Upper lobe of right lung (tissue), 1 donor: ENCODE measurements at regions not wholly inside any gene's neighbourhood (a gene's known extent, or its start where the extent isn't known, plus 50 kb on each side); places are given as distances from the start of the nearest gene placed in this dataset.

Experiments used
- ATAC-seq: fragments of 200-7000 bp; cut with Tn5 transposase; one replicate; pipeline ENCODE4 v1.9.1; 2020; ENCODE audit warnings: mild to moderate bottlenecking, moderate library complexity
- DNase-seq: peaks from one replicate; pipeline ENCODE4 v3.0.0-alpha.2; 2020
- H3K27ac ChIP-seq: fragments of 200-600 bp; one replicate; pipeline ENCODE4 v1.8.0; 2022
- H3K27me3 ChIP-seq: fragments of 200-600 bp; one replicate; pipeline ENCODE4 v1.8.0; 2022; ENCODE audit warnings: mild to moderate bottlenecking
- H3K36me3 ChIP-seq: fragments of 200-600 bp; one replicate; pipeline ENCODE4 v1.8.0; 2022
- H3K4me1 ChIP-seq: fragments of 200-600 bp; one replicate; pipeline ENCODE4 v1.8.0; 2022
- H3K4me3 ChIP-seq: fragments of 200-600 bp; one replicate; pipeline ENCODE4 v1.8.0; 2022; ENCODE audit warnings: mild to moderate bottlenecking
- H3K9me3 ChIP-seq: fragments of 200-600 bp; one replicate; pipeline ENCODE4 v1.8.0; 2022
- CTCF ChIP-seq: fragments of 200-600 bp; IDR thresholded peaks from one replicate; pipeline ENCODE4 v1.8.0; 2022; ENCODE audit warnings: antibody characterized with exemption
- intact Hi-C: fragments of 100-400 bp; cut with DNase I; formaldehyde crosslinking; loops from one replicate; pipeline ENCODE4 v1.11.0; 2022
- donor health status: DM: no; HTN: yes; CAD: no; lungs with severe emphysema.

GRCh38 chr6:154649721-154650120 is 83.5 kb upstream of the SCAF8 start:
- TF ChIP-seq CTCF = no peak
- intact Hi-C loops = no loop called here
- Histone ChIP-seq H3K36me3 (no peaks in the 10 kb centered on the region), H3K4me3 (no peak overlapping the region), H3K27me3 (no peaks in the 10 kb centered on the region), H3K9me3 (no peaks in the 10 kb centered on the region), H3K4me1 (peaks cover 16% of the 10 kb centered on the region), H3K27ac (peak overlapping the region; percentile 37)
- DNase-seq = no peak
- peak; percentile 40 for ATAC-seq

- H3K36me3 ChIP-seq = no peaks in the 10 kb centered on the region
- no peaks in the 10 kb centered on the region for H3K9me3 ChIP-seq
- TF ChIP-seq CTCF = no peak
- intact Hi-C loops = no loop called here
- DNase-seq = no peak
- no peaks in the 10 kb centered on the region for H3K27me3 ChIP-seq
- peak overlapping the region; percentile 37 for H3K27ac ChIP-seq
- ATAC-seq = peak; percentile 79
- peaks cover 16% of the 10 kb centered on the region for H3K4me1 ChIP-seq
- no peak overlapping the region for H3K4me3 ChIP-seq
Observed at GRCh38 chr6:154650351-154650750, 82.9 kb upstream of the SCAF8 start.

GRCh38 chr6:154651656-154652055 is 81.6 kb upstream of the SCAF8 start:
- H3K4me1 ChIP-seq = peaks cover 16% of the 10 kb centered on the region
- H3K36me3 ChIP-seq = no peaks in the 10 kb centered on the region
- DNase-seq (no peak), ATAC-seq (no peak)
- intact Hi-C loops = no loop called here
- no peak for TF ChIP-seq CTCF
- no peak overlapping the region for H3K27ac ChIP-seq
- H3K4me3 ChIP-seq = no peak overlapping the region
- H3K27me3 ChIP-seq = no peaks in the 10 kb centered on the region
- no peaks in the 10 kb centered on the region for H3K9me3 ChIP-seq

- H3K4me3 ChIP-seq = no peak overlapping the region
- no peak overlapping the region for H3K27ac ChIP-seq
- no peaks in the 10 kb centered on the region for H3K27me3 ChIP-seq
- no peak for DNase-seq
- no peak for ATAC-seq
- no peak for TF ChIP-seq CTCF
- no peaks in the 10 kb centered on the region for H3K36me3 ChIP-seq
- peaks cover 16% of the 10 kb centered on the region for H3K4me1 ChIP-seq
- H3K9me3 ChIP-seq = no peaks in the 10 kb centered on the region
- intact Hi-C loops = no loop called here
Observed at GRCh38 chr6:154653385-154653784, 79.8 kb upstream of the SCAF8 start.

- peak overlapping the region; percentile 51 for H3K27ac ChIP-seq
- DNase-seq (no peak), ATAC-seq (peak; percentile 60)
- no peak overlapping the region for H3K4me3 ChIP-seq
- H3K4me1 ChIP-seq = peaks cover 16% of the 10 kb centered on the region
- H3K36me3 ChIP-seq = no peaks in the 10 kb centered on the region
- intact Hi-C loops = no loop called here
- H3K9me3 ChIP-seq = no peaks in the 10 kb centered on the region
- H3K27me3 ChIP-seq = no peaks in the 10 kb centered on the region
- TF ChIP-seq CTCF = no peak
Observed at GRCh38 chr6:154653853-154654252, 79.4 kb upstream of the SCAF8 start.

GRCh38 chr6:154656660-154657059 is 76.6 kb upstream of the SCAF8 start:
- no peak for TF ChIP-seq CTCF
- Histone ChIP-seq H3K9me3 (no peaks in the 10 kb centered on the region), H3K4me3 (no peak overlapping the region), H3K27ac (no peak overlapping the region), H3K4me1 (peaks cover 11% of the 10 kb centered on the region), H3K27me3 (no peaks in the 10 kb centered on the region), H3K36me3 (no peaks in the 10 kb centered on the region)
- ATAC-seq (no peak), DNase-seq (no peak)
- intact Hi-C loops = no loop called here
